ENCODE measurements at regions not wholly inside any gene's neighbourhood (a gene's known extent, or its start where the extent isn't known, plus 50 kb on each side); places are given as distances from the start of the nearest gene placed in this dataset.

DNA sequence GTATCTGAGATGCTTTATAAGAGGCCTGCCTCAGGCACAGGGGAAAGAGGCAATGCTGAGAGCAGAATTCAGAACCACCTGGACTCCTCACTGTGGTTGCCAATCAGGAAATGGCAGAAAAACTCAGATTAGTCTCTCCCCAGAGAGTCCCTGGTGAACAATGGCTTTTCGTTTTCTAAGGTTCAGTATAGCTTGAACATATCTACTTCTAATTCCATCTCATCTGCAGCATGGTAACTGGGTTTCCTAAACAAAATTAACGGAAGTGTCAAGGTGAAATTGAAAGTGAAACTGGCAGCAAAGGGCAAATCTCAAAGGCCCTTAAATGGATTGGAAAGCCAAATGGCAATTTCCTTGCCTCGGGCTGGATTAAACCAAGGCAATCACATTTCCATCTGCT is 480.2 kb upstream of the ACVR2A start:
- TF ChIP-seq CTCF (IDR thresholded peaks at IDR 0.05): no peak
- no peak for TF ChIP-seq POLR2A (IDR thresholded peaks at IDR 0.05)

All from uterus (tissue), 2 donors.